Umbilical cord (tissue), 1 donor: ENCODE measurements at regions not wholly inside any gene's neighbourhood (a gene's known extent, or its start where the extent isn't known, plus 50 kb on each side); places are given as distances from the start of the nearest gene placed in this dataset.
A peak's percentile ranks its signal among the peaks of the same experiment; 100 is the strongest.

Source experiments
- DNase-seq: peaks from one replicate; pipeline ENCODE4 v3.0.0-alpha.2; 2015; ENCODE audit warnings: low spot score

DNA sequence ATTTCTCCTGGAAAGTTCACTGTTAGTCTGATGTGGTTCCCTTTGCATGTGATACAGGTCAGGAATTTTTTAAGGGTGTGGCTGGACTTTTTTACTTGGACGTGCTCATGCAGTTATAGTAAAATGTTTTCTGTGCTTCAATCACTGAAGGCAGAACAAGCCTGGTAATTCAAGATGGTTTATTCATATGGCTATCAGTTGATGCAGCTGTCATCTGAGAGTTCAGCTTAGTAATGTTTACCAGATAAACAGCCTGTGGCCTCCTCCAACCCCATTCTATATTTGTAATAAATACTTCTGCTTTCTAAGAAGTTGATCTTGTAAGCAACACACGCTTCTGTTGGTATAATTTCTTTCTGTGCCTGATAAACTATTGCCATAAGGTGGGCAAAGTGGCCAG is 2105.9 kb downstream of the ARAP2 start:
- DNase-seq = peak; percentile 18

DNA sequence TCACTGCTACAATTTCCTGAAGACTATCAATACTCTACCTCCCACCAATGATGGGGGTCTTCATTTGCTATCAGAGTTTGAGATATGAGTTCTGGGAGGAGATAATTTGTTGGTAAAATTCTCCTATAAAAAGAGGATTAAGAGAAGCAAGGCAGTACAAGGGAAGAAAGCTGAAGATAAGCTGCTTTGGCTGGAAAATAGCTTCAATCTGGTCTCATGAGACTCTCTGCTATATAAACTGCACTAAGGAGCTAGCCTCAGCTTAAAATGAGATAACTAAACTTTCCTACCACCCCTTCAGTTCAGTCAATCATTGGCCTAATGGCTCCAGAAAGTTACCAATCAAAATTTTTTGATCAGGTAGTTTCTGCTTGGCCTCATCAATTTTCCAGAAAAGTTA is 2105.0 kb downstream of the ARAP2 start:
- DNase-seq = peak; percentile 71

DNA sequence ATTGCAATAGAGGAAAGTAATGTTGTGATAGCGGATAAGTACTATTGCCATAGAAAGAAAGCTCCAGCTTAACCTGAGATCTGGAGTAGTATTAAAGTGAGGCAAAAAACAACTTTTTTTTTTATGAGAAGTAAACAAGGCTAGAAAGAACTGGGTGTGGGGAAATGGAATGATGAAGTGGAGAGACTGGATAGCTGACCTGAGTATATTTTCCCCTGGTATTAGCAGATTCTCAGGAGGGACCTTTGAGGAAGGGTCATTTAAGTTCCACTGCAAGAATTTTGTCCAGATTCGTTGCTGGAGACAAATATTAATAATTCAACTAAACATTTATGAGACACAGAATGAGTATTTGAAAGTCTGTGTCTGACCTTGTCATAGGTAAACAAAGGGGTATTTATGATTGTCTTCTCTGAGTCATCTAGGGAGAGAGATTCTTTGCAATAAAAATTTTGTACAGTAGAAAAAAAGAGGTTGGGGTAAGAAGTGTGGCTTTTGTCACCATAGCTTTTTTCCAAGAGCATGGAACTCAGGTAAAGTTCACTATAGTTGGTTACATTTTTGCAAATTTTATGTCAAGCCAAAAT is 2095.9 kb downstream of the ARAP2 start:
- DNase-seq = no peak

DNA sequence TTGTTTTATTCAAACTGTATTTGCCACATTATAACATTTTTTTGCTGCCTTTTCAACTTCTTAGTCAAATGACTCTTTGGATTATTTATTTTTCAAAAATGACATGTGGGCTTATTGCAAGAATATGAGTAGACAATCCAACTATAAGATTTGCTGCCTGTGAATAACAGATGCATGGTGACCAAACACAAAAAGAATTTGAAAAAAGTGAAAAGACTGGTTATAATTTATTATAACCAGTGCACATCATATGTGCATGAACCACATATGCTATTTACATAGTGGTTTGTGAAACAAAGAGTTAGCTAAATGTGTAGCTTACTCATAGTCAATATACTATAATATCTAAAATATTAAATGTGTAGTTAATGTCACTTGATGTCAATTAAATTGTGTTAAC is 2086.8 kb downstream of the ARAP2 start:
- no peak for DNase-seq

DNA sequence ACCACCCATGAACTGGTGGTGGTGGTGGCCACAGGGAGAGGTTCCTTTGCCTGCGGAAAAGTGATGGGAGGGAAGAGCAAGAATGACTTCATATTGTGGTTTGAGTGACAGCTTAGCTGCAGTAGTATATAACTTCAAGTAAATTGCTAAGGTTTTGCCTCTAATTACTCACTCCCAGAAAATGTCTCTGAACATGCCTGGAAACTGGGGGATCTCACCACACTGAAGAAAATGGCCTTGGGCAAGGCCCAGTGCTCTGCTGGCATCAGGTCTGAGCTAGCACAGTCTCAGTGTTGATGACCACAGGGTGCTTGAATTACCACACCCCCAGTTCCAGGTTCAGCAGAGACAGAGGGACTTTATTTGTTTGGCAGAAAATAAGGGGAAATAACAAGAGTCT is 2085.4 kb downstream of the ARAP2 start:
- no peak for DNase-seq

DNA sequence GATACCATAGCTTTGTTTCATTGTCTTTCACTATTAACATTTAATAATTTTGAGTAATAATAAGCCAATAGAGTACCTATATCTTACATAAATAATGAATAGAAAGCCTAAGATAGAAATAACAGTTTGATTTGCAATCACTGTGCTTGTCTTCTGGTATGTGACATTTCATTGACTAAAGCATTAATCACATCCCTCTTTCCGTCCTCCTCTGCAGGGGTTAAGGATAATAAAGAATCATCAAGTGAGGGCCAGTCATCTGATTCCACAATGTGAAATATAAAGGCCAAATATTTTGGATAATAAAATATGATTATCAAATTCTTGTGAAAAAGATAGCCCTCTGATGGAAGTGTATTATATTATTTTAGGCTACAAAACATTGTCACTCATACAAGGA is 2073.4 kb downstream of the ARAP2 start:
- DNase-seq = no peak

DNA sequence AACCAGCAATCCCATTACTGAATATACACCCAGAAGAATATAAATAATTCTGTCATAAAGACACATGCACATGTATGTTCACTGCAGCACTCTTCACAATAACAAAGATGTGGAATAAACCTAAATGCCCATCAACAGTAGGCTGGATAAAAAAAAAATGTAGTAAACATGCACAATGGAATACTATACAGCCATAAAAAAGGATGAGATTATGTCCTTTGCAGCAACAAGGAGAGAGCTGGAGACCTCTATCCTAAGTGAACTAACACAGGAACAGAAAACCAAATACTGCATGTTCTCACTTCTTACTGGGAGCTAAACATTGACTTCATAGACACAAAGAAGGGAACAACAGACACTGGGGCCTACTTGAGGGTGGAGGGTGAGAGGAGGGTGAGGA is 2067.7 kb downstream of the ARAP2 start:
- no peak for DNase-seq

DNA sequence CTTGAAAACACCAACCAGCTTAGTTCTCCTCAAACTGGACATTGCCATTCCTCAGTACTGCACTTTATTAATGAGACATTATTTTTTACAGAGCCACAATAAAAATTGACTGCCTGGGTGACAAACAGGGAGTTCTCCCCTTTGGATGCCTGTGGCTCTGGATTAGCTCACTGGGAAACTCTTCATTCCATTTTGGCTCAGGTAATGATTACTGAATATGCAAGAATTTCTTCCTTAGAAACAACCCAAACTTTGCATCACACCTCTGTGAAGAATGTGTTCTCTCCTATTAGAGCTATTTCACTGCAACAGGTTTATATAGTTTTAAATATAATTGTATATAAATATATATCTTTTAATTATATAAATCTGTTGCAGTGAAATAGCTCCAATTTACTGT is 2065.8 kb downstream of the ARAP2 start:
- DNase-seq = no peak

DNA sequence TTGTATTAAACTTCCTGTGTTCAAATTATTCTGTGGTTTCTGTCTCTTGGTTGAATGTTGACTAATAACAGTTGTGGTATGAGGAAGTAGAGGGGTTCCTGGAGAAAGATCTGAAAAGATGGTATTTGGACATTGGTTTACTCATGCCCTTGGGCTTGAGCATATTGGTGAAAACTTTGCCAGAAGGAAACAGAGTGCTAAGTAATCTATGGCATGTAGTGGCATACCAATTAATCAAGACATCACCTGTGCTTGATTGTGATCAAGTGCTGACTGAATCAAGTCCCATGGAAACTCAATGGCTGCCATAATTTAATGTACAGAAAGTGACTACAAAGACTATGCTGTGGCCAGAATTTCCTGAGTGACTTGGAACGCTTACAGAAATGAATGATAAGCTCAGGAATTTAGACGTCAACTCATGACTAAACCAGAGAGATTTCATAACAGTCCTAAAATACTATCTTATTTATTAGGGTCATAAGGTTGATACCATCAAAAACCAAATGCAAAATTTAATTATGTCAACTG is 2062.9 kb downstream of the ARAP2 start:
- peak; percentile 53 for DNase-seq

DNA sequence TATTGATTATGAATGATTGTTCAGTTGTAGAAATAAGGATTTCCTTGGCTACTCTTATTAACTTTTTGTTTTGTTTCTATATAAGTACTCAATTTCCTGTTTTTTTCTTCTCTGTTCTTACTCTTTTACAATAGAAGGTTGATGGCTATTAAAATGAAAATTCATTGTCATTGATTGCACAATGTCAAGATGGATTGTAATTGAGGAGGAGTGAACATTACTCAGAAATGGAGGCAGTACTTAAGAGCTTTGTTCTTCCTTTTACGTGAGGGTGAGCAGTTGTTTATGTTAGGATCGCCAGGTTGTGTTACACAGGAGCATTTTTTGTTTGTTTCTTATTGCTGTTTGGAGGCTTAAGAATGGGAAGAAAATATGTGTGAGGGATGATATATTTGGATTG is 2062.4 kb downstream of the ARAP2 start:
- DNase-seq = no peak

DNA sequence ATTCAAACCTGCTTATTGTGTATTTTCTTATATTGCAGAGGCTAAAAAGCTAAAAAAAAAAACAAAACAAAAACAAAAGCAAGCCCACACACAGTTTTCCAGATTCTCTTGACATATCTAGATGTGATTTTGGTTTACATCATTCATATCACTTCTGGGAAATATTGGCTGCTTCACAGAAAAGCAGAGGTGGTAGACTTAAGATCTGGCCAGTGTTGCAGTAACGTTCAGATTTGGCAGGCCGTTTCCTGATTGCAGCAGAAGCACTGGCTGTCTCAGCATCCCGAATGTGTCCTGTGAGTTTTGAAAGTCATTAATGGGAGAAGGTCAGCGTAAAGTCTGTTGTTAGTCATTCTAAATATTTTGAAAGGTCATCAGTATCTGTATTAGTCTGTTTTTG is 2062.0 kb downstream of the ARAP2 start:
- peak; percentile 59 for DNase-seq

DNA sequence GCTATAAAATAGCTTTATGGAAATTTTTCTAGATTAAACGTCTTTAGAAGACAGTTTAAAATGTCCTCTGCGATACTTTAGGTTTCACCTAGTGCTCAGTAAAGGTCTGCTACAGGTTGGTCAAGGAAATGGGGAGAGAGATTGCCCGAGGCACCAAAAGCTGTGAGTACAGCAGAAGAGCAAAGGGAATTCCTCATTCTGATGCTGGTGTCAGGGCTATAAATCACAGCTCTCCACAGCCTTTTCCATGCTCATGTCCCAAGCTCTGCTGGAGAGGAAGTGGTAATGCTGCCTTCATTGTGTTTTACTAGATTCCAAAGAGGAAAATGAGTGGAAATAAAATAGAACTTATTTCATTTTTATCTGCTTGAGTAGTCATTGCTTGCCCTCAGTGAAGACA is 2060.4 kb downstream of the ARAP2 start:
- no peak for DNase-seq

DNA sequence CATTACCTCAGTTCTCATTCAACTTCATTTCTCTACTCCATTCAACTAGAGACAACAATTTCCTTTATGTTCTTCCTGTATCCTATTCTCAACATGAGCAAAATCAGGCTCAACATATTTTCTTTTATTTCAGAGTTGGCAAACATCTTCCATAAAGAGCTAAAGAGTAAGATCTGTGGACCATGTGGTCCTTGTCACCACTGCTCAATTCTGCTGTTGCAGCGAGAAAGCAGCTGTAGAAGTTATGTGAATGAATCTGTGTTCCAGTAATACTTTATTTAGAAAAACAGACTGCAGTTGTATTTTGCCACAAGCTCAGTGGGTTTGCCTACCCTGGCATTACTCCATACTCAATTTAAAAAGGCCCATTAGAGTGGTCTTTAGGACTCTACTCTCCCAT is 2057.3 kb downstream of the ARAP2 start:
- no peak for DNase-seq

DNA sequence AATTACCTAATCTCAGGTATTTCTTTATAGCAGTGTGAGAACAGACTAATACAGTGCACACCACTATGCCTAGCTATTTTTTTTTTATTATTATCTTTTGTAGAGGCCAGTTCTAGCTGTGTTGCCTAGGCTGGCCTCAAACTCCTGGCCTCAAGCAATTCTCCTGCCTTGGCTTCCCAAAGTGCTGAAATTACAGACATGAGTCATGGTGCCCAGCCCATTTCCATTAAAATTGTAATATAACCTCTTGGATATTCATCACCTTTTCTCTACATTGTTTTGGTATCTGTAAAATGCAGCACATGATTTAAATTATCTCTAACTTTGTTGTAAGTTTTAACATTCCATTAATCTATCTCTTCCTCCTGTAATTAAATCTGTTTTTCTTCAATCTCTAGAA is 2052.9 kb downstream of the ARAP2 start:
- no peak for DNase-seq

DNA sequence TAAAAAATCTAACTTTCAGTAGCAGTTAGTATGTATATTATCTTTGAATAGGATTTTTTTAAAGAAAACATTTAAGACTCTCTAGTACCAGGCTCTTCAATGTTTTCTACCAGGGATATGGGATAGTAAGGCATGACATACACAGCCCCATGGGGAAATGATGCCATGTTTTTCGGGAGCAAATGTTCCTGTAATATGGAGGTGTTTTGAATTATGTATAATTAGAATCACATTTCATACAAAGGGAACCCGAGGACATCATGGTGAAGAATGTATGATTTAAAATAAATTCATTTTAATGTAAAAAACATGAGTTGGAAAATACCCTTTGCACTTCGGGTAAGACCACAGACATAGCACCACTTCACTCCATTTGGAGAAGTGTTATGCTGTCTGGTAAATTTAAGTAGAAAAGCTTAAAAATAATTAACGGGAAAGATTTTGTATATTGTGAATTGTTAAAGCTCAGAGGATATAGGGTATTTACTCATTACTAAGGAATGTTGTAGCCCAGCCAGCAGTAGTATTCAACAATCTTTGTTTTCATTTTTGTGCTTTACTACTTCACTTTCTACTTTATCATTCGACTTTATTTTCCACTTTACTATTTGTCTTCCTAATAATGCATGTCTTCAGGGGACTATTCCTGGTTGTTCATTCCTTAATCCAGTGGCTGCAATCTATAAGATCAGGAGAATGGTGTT is 2050.7 kb downstream of the ARAP2 start:
- no peak for DNase-seq

DNA sequence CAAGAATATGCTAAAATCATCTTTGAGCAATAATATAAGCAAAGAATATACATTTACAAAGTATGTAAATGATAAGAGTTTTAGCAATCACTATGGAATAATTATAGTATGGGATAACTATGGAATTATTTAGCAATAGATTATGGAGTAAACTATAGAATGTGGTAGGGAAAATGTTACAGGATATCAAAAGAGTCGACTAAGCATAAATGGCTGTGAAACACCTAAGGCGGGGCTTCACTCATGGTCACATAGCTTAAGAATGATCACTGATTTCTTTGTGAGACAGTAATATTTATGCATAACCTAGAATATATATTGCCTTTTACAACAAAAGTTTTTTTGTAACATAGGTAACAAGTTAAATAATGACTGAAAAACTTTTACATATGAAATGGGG is 2049.7 kb downstream of the ARAP2 start:
- no peak for DNase-seq

DNA sequence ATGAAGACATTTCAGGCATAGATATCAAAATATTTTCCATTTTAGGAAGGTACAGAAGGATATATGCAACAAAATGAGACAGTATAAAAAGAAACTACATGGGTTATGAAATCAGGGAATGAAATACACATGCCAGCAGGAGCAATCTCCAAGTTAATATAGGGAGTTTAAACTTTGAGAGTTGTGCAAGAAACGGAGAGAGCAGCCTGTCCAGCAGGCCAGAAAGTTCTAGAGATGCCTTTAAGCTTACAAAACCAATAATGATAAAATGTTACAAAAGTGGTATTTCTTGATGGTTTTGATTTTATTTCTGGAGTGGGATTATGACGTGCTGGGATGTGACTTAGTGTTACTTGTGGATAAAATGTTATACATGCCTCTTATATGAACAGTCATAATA is 2047.9 kb downstream of the ARAP2 start:
- DNase-seq = peak; percentile 3

DNA sequence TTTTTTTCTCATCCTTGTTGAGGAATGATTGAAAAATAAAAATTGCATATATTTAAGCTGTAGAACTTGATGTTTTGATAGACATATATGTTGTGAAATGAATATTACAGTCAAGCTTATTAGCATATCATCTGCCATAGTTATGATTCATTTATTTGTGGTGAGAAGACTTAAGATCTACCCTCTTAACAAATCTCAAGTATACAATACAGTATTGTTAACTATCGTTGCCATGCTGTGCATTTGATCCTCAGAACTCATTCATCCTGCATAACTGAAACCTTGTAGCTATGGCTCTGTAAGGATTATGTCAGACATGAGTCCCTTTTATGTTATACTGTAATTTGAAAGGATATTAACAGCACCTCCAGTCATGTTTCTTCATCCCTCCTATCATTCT is 2045.3 kb downstream of the ARAP2 start:
- DNase-seq = no peak

DNA sequence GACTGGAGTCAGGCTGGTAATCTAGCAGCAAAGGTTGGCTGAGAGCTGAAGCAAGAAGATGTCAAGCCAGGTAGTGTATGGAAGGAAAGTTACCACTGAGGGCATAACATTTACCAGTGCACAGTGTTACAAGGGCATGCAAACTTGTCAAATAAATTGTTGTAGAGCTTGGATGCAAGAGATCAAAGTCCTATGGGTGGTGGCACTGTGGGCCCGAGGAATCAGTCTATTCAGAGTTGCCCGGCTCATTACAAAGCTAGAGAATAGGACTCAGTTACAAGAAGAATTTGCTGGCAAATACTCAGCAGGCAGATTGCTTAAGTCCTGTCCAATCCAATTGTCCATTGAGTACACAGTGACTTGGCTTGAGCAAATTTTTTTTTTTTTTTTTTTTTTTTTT is 2043.8 kb downstream of the ARAP2 start:
- no peak for DNase-seq

DNA sequence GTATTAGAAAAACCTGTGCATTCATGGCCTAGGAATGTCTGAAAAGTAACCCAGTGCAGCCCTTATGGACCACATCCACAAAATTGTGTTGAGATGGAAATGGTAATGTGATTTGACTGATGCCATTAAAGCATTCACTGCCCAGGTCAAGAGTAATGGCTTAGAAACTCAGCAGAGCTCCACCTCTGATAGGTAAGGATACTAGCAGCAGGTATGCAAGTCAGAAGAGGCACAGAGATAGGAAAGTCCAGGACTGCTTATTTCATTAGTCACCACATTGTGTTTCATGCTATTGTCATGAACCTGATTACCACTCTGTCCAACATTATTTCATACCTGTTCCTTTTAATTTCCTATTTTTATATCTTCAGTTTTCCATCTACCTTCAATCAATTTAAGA is 2042.2 kb downstream of the ARAP2 start:
- DNase-seq = no peak

DNA sequence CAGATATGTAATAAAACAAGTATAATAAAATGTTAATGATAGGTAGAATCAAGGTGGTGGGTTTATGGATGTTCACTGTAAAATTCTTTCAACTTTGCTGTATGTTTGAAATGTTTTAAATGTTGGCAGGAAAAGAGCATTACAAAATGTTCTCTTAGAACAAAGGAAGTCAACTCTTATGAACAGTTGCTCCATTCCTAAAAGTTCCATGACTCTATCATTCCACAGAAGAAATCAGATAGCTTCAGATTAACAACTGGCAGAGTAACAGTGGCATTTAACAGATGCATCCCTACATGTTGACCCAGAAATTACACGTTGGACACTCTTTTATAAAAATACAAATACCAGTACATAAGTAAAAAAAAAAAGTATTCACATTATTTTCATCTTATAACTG is 2023.7 kb downstream of the ARAP2 start:
- no peak for DNase-seq

DNA sequence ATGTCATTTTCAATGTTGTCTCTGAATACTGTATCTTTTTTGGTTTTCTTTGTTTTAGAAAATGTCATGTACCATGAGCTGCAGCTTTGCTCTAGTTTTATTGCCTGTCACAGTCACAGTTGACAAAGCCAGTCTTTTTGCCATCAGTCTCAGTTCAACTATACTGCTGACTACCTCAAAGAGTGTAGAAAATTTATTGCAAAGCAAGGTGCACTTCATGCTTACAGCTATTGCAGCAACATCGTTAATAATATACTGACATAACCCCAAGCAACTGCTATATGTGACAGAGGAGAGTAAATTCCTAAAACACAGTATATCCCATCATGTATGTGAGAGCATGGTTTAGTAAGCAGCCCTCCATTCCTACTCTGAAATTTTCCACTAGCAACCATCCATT is 2022.3 kb downstream of the ARAP2 start:
- no peak for DNase-seq

DNA sequence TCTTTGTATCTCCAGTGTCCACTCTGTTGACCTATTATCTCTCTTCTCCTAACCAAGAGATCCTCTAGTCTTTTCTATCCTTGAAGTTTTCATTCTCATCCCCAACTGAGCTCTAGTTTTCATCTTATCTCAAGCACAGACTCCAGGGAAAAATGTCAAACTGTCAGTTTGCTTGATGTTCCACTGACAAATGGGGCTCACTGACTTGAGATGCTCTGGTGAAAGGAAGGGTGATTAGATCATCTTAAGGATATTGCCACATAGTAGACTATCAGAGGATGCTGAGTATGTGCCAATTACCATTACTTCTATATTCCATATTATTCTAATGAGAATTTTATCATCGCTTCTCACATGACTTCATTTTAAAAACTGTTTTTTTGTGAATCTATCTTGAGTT is 2008.2 kb downstream of the ARAP2 start:
- no peak for DNase-seq

DNA sequence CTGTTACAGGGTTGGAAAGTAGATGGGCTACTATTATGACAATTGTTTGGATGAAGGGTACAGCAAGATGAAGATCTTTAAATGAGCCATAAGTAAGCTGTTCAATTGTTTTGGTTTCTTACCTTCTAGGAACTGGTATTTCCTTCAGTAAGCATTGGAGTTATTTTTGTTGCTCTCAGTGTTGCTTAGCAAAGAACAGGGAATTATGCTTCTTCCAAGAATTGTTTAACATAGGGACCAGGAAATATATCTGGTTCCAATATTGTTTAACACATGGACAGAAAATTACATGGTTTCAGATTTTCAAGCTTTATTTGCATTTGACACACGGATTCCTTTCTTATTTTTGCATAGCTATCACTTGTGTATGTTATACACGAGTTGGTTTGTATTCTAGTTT is 1999.0 kb downstream of the ARAP2 start:
- no peak for DNase-seq
